Activated naive CD4-positive, alpha-beta T cell treated with anti-CD3 and anti-CD28 coated beads, Interleukin-2, amount 50 U/mL, for 24 hours (primary cell): ENCODE measurements at regions not wholly inside any gene's neighbourhood (a gene's known extent, or its start where the extent isn't known, plus 50 kb on each side); places are given as distances from the start of the nearest gene placed in this dataset.

Experiments used
- H3K27ac Mint-ChIP-seq: one replicate; pipeline ENCODE4 v1.8.0; 2021; ENCODE audit warnings: mild to moderate bottlenecking, mixed read lengths
- H3K27me3 Mint-ChIP-seq: one replicate; pipeline ENCODE4 v1.8.0; 2021; ENCODE audit warnings: mixed read lengths
- H3K36me3 Mint-ChIP-seq: one replicate; pipeline ENCODE4 v1.8.0; 2021; ENCODE audit warnings: mixed read lengths
- H3K4me1 Mint-ChIP-seq: one replicate; pipeline ENCODE4 v1.8.0; 2021; ENCODE audit warnings: mixed read lengths
- H3K4me3 Mint-ChIP-seq: one replicate; pipeline ENCODE4 v1.8.0; 2021; ENCODE audit warnings: mild to moderate bottlenecking, mixed read lengths
- H3K9me3 Mint-ChIP-seq: one replicate; pipeline ENCODE4 v1.8.0; 2021; ENCODE audit warnings: mixed read lengths

GRCh38 chr1:195075973-195076372 is 1532.3 kb downstream of the KCNT2 start:
- Mint-ChIP-seq H3K4me1 (no peaks in the 10 kb centered on the region), H3K36me3 (no peaks in the 10 kb centered on the region), H3K27me3 (no peaks in the 10 kb centered on the region), H3K27ac (no peak overlapping the region), H3K4me3 (no peak overlapping the region), H3K9me3 (no peaks in the 10 kb centered on the region)

- no peak overlapping the region for H3K27ac Mint-ChIP-seq
- no peaks in the 10 kb centered on the region for H3K4me1 Mint-ChIP-seq
- no peaks in the 10 kb centered on the region for H3K9me3 Mint-ChIP-seq
- H3K4me3 Mint-ChIP-seq = no peak overlapping the region
- no peaks in the 10 kb centered on the region for H3K36me3 Mint-ChIP-seq
- H3K27me3 Mint-ChIP-seq = no peaks in the 10 kb centered on the region
Measured at GRCh38 chr1:195071461-195071860, 1536.8 kb downstream of the KCNT2 start.

- no peak overlapping the region for H3K4me3 Mint-ChIP-seq
- no peaks in the 10 kb centered on the region for H3K36me3 Mint-ChIP-seq
- H3K9me3 Mint-ChIP-seq = no peaks in the 10 kb centered on the region
Measured at GRCh38 chr1:195065437-195065836, 1542.8 kb downstream of the KCNT2 start.

GRCh38 chr1:195064358-195064757 is 1543.9 kb downstream of the KCNT2 start:
- no peaks in the 10 kb centered on the region for H3K36me3 Mint-ChIP-seq
- no peaks in the 10 kb centered on the region for H3K4me1 Mint-ChIP-seq
- H3K27me3 Mint-ChIP-seq = no peaks in the 10 kb centered on the region
- H3K9me3 Mint-ChIP-seq = no peaks in the 10 kb centered on the region
- H3K4me3 Mint-ChIP-seq = no peak overlapping the region
- no peak overlapping the region for H3K27ac Mint-ChIP-seq

More at GRCh38 chr1:195065437-195065836, 1542.8 kb downstream of the KCNT2 start:
- H3K4me1 Mint-ChIP-seq = no peaks in the 10 kb centered on the region
- no peak overlapping the region for H3K27ac Mint-ChIP-seq
- no peaks in the 10 kb centered on the region for H3K27me3 Mint-ChIP-seq

GRCh38 chr1:195054217-195054687 is 1554.0 kb downstream of the KCNT2 start:
- no peak overlapping the region for H3K27ac Mint-ChIP-seq
- no peaks in the 10 kb centered on the region for H3K36me3 Mint-ChIP-seq
- peaks cover 4% of the 10 kb centered on the region for H3K9me3 Mint-ChIP-seq
- no peak overlapping the region for H3K4me3 Mint-ChIP-seq
- no peaks in the 10 kb centered on the region for H3K27me3 Mint-ChIP-seq
- H3K4me1 Mint-ChIP-seq = peaks cover 3% of the 10 kb centered on the region

GRCh38 chr1:195053478-195053877 is 1554.8 kb downstream of the KCNT2 start:
- peaks cover 3% of the 10 kb centered on the region for H3K4me1 Mint-ChIP-seq
- no peaks in the 10 kb centered on the region for H3K36me3 Mint-ChIP-seq
- no peak overlapping the region for H3K27ac Mint-ChIP-seq
- H3K4me3 Mint-ChIP-seq = no peak overlapping the region
- H3K9me3 Mint-ChIP-seq = peaks cover 4% of the 10 kb centered on the region
- H3K27me3 Mint-ChIP-seq = no peaks in the 10 kb centered on the region

- H3K9me3 Mint-ChIP-seq = peaks cover 5% of the 10 kb centered on the region
- H3K4me1 Mint-ChIP-seq = no peaks in the 10 kb centered on the region
- H3K36me3 Mint-ChIP-seq = no peaks in the 10 kb centered on the region
- no peak overlapping the region for H3K27ac Mint-ChIP-seq
- no peak overlapping the region for H3K4me3 Mint-ChIP-seq
- no peaks in the 10 kb centered on the region for H3K27me3 Mint-ChIP-seq
Measured at GRCh38 chr1:195047772-195048171, 1560.5 kb downstream of the KCNT2 start.

GRCh38 chr1:195045072-195045471 is 1563.2 kb downstream of the KCNT2 start:
- no peaks in the 10 kb centered on the region for H3K36me3 Mint-ChIP-seq

GRCh38 chr1:195030793-195031192 is 1577.4 kb downstream of the KCNT2 start:
- H3K4me1 Mint-ChIP-seq = no peaks in the 10 kb centered on the region
- H3K27me3 Mint-ChIP-seq = no peaks in the 10 kb centered on the region
- H3K9me3 Mint-ChIP-seq = peaks cover 22% of the 10 kb centered on the region
- H3K27ac Mint-ChIP-seq = no peak overlapping the region
- H3K4me3 Mint-ChIP-seq = no peak overlapping the region
- peaks cover 2% of the 10 kb centered on the region for H3K36me3 Mint-ChIP-seq

More at GRCh38 chr1:195045072-195045471, 1563.2 kb downstream of the KCNT2 start:
- no peaks in the 10 kb centered on the region for H3K4me1 Mint-ChIP-seq
- no peaks in the 10 kb centered on the region for H3K27me3 Mint-ChIP-seq
- H3K4me3 Mint-ChIP-seq = no peak overlapping the region
- H3K9me3 Mint-ChIP-seq = peaks cover 5% of the 10 kb centered on the region
- no peak overlapping the region for H3K27ac Mint-ChIP-seq

GRCh38 chr1:195026792-195027191 is 1581.4 kb downstream of the KCNT2 start:
- Mint-ChIP-seq H3K4me1 (no peaks in the 10 kb centered on the region), H3K27ac (no peak overlapping the region), H3K36me3 (peaks cover 2% of the 10 kb centered on the region), H3K9me3 (peaks cover 10% of the 10 kb centered on the region), H3K4me3 (no peak overlapping the region), H3K27me3 (no peaks in the 10 kb centered on the region)

GRCh38 chr1:195019385-195019784 is 1588.9 kb downstream of the KCNT2 start:
- no peaks in the 10 kb centered on the region for H3K36me3 Mint-ChIP-seq

GRCh38 chr1:195012995-195013394 is 1595.2 kb downstream of the KCNT2 start:
- no peaks in the 10 kb centered on the region for H3K4me1 Mint-ChIP-seq
- H3K27ac Mint-ChIP-seq = no peak overlapping the region
- no peaks in the 10 kb centered on the region for H3K36me3 Mint-ChIP-seq
- no peaks in the 10 kb centered on the region for H3K27me3 Mint-ChIP-seq
- no peak overlapping the region for H3K4me3 Mint-ChIP-seq
- no peaks in the 10 kb centered on the region for H3K9me3 Mint-ChIP-seq

More at GRCh38 chr1:195019385-195019784, 1588.9 kb downstream of the KCNT2 start:
- no peak overlapping the region for H3K27ac Mint-ChIP-seq
- no peak overlapping the region for H3K4me3 Mint-ChIP-seq
- H3K4me1 Mint-ChIP-seq = no peaks in the 10 kb centered on the region
- no peaks in the 10 kb centered on the region for H3K9me3 Mint-ChIP-seq
- H3K27me3 Mint-ChIP-seq = no peaks in the 10 kb centered on the region

GRCh38 chr1:195005338-195005737 is 1602.9 kb downstream of the KCNT2 start:
- Mint-ChIP-seq H3K36me3 (no peaks in the 10 kb centered on the region), H3K27me3 (no peaks in the 10 kb centered on the region), H3K27ac (no peak overlapping the region), H3K4me1 (no peaks in the 10 kb centered on the region), H3K4me3 (no peak overlapping the region), H3K9me3 (no peaks in the 10 kb centered on the region)

- H3K4me1 Mint-ChIP-seq = no peaks in the 10 kb centered on the region
Measured at GRCh38 chr1:194990483-194990882, 1617.8 kb downstream of the KCNT2 start.

GRCh38 chr1:194975913-194976312 is 1632.3 kb downstream of the KCNT2 start:
- Mint-ChIP-seq H3K9me3 (peaks cover 8% of the 10 kb centered on the region), H3K4me1 (no peaks in the 10 kb centered on the region), H3K27ac (no peak overlapping the region), H3K27me3 (no peaks in the 10 kb centered on the region), H3K4me3 (no peak overlapping the region), H3K36me3 (no peaks in the 10 kb centered on the region)

More at GRCh38 chr1:194990483-194990882, 1617.8 kb downstream of the KCNT2 start:
- Mint-ChIP-seq H3K36me3 (no peaks in the 10 kb centered on the region), H3K27me3 (no peaks in the 10 kb centered on the region), H3K4me3 (no peak overlapping the region), H3K27ac (no peak overlapping the region), H3K9me3 (no peaks in the 10 kb centered on the region)

- H3K9me3 Mint-ChIP-seq = no peaks in the 10 kb centered on the region
- no peak overlapping the region for H3K4me3 Mint-ChIP-seq
- H3K27me3 Mint-ChIP-seq = no peaks in the 10 kb centered on the region
- H3K27ac Mint-ChIP-seq = no peak overlapping the region
- H3K4me1 Mint-ChIP-seq = no peaks in the 10 kb centered on the region
- no peaks in the 10 kb centered on the region for H3K36me3 Mint-ChIP-seq
Measured at GRCh38 chr1:194968916-194969315, 1639.3 kb downstream of the KCNT2 start.

- H3K4me1 Mint-ChIP-seq = no peaks in the 10 kb centered on the region
- H3K4me3 Mint-ChIP-seq = no peak overlapping the region
- H3K27me3 Mint-ChIP-seq = no peaks in the 10 kb centered on the region
- H3K36me3 Mint-ChIP-seq = no peaks in the 10 kb centered on the region
- H3K27ac Mint-ChIP-seq = no peak overlapping the region
- no peaks in the 10 kb centered on the region for H3K9me3 Mint-ChIP-seq
Measured at GRCh38 chr1:194959795-194960194, 1648.4 kb downstream of the KCNT2 start.
